GM23338 (cell line): ENCODE measurements at regions not wholly inside any gene's neighbourhood (a gene's known extent, or its start where the extent isn't known, plus 50 kb on each side); places are given as distances from the start of the nearest gene placed in this dataset.

Experiments
- ATAC-seq: fragments of 200-7000 bp; cut with Tn5 transposase; 3 replicates; pipeline ENCODE4 v1.9.1; 2020
- DNase-seq: peaks from one replicate; pipeline ENCODE4 v3.0.0-alpha.2; 2015; ENCODE audit warnings: low spot score
- H2AFZ ChIP-seq: fragments of 200-600 bp; sonication (generic); 2 replicates; pipeline ENCODE4 v1.8.0; 2016; ENCODE audit warnings: antibody characterized with exemption, mild to moderate bottlenecking, moderate library complexity
- H3F3A ChIP-seq: fragments of 200-600 bp; sonication (generic); replicated peaks from 2 replicates; pipeline ENCODE4 v1.8.0; 2017; ENCODE audit warnings: antibody characterized with exemption, mixed run types, low read depth
- H3K27ac ChIP-seq: fragments of 200-600 bp; sonication (generic); 2 replicates; pipeline ENCODE4 v1.6.1; 2016; ENCODE audit warnings: low read depth
- H3K27me3 ChIP-seq: fragments of 200-600 bp; sonication (generic); 2 replicates; pipeline ENCODE4 v1.8.0; 2016; ENCODE audit warnings: mild to moderate bottlenecking, mixed run types, moderate library complexity; ENCODE audit not compliant: insufficient read depth
- H3K36me3 ChIP-seq: fragments of 200-600 bp; sonication (generic); 2 replicates; pipeline ENCODE4 v1.8.0; 2016; ENCODE audit warnings: mild to moderate bottlenecking; ENCODE audit not compliant: insufficient read depth
- H3K4me1 ChIP-seq: fragments of 200-600 bp; sonication (generic); 2 replicates; pipeline ENCODE4 v1.8.0; 2016; ENCODE audit warnings: mild to moderate bottlenecking, moderate library complexity; ENCODE audit not compliant: insufficient read depth
- H3K4me2 ChIP-seq: fragments of 200-600 bp; sonication (generic); 2 replicates; pipeline ENCODE4 v1.7.1; 2017; ENCODE audit warnings: mixed run types
- H3K4me3 ChIP-seq: fragments of 200-600 bp; sonication (generic); 2 replicates; pipeline ENCODE4 v1.6.1; 2016; ENCODE audit warnings: mixed run types
- H3K79me2 ChIP-seq: fragments of 200-600 bp; sonication (generic); replicated peaks from 2 replicates; pipeline ENCODE4 v1.8.0; 2017; ENCODE audit warnings: mild to moderate bottlenecking; ENCODE audit not compliant: insufficient read depth
- H3K9me2 ChIP-seq: fragments of 200-600 bp; sonication (generic); 2 replicates; pipeline ENCODE4 v1.8.0; 2017; ENCODE audit not compliant: insufficient read depth
- H4K20me1 ChIP-seq: fragments of 200-600 bp; sonication (generic); replicated peaks from 2 replicates; pipeline ENCODE4 v1.8.0; 2017; ENCODE audit warnings: mild to moderate bottlenecking; ENCODE audit not compliant: insufficient read depth
- H3K27ac Mint-ChIP-seq: 2 replicates; pipeline ENCODE4 v1.8.0; 2020; ENCODE audit warnings: inconsistent platforms, mild to moderate bottlenecking, moderate library complexity, mixed read lengths
- H3K27me3 Mint-ChIP-seq: 3 replicates; pipeline ENCODE4 v1.8.0; 2022; ENCODE audit warnings: low read depth, mild to moderate bottlenecking, moderate library complexity, mixed read lengths, inconsistent platforms; ENCODE audit not compliant: insufficient read depth, poor library complexity
- H3K36me3 Mint-ChIP-seq: 3 replicates; pipeline ENCODE4 v1.8.0; 2021; ENCODE audit warnings: low read depth, mild to moderate bottlenecking, inconsistent platforms, moderate library complexity, mixed read lengths
- H3K4me1 Mint-ChIP-seq: 3 replicates; pipeline ENCODE4 v1.8.0; 2020; ENCODE audit warnings: mild to moderate bottlenecking, inconsistent platforms, mixed read lengths
- H3K4me3 Mint-ChIP-seq: 3 replicates; pipeline ENCODE4 v1.8.0; 2021; ENCODE audit warnings: moderate library complexity, mild to moderate bottlenecking, inconsistent platforms, mixed read lengths
- H3K9me3 Mint-ChIP-seq: 3 replicates; pipeline ENCODE4 v1.8.0; 2020; ENCODE audit warnings: moderate library complexity, mild to moderate bottlenecking, inconsistent platforms, mixed read lengths
- CREB1 ChIP-seq: fragments of 250-450 bp; sonication (Bioruptor Pico); IDR thresholded peaks from 2 replicates; pipeline ENCODE4 v1.5.0; 2020; ENCODE audit warnings: low read depth, mild to moderate bottlenecking, moderate library complexity
- EZH2 ChIP-seq: fragments of 200-600 bp; sonication (generic); IDR thresholded peaks from one replicate; pipeline ENCODE4 v1.8.0; 2017; ENCODE audit warnings: antibody characterized with exemption, mild to moderate bottlenecking, low read depth; ENCODE audit not compliant: unreplicated experiment
- EZH2phosphoT487 ChIP-seq: fragments of 200-600 bp; sonication (generic); IDR thresholded peaks from one replicate; pipeline ENCODE4 v1.8.1; 2018; ENCODE audit warnings: antibody characterized with exemption; ENCODE audit not compliant: unreplicated experiment
- JUNB ChIP-seq: IDR thresholded peaks from one replicate; pipeline ENCODE4 v1.6.1; 2016; ENCODE audit warnings: antibody characterized with exemption; ENCODE audit not compliant: unreplicated experiment
- NANOG ChIP-seq: IDR thresholded peaks from 2 replicates; pipeline ENCODE4 v1.6.1; 2016; ENCODE audit warnings: antibody characterized with exemption, borderline replicate concordance
- POLR2AphosphoS5 ChIP-seq: IDR thresholded peaks from 2 replicates; pipeline ENCODE4 v1.6.1; 2016; ENCODE audit warnings: antibody characterized with exemption, low read depth
- STAT1 ChIP-seq: IDR thresholded peaks from one replicate; pipeline ENCODE4 v1.6.1; 2016; ENCODE audit warnings: antibody characterized with exemption; ENCODE audit not compliant: unreplicated experiment
- ZNF114 ChIP-seq: fragments of 250-450 bp; sonication (Bioruptor Pico); IDR thresholded peaks from 2 replicates; pipeline ENCODE4 v1.5.0; 2020; ENCODE audit warnings: mild to moderate bottlenecking, moderate library complexity
- ZNF331 ChIP-seq: fragments of 250-450 bp; sonication (Bioruptor Pico); IDR thresholded peaks from 2 replicates; pipeline ENCODE4 v1.5.0; 2020; ENCODE audit warnings: low read depth, mild to moderate bottlenecking, moderate library complexity
- TF ChIP-seq, protein P1 (sequence below): IDR thresholded peaks from one replicate; pipeline ENCODE4 v1.6.1; 2018; ENCODE audit warnings: antibody characterized with exemption; ENCODE audit not compliant: unreplicated experiment
- TF ChIP-seq, protein P2 (sequence below): fragments of 250-450 bp; sonication (Bioruptor Pico); IDR thresholded peaks from 2 replicates; pipeline ENCODE4 v1.5.0; 2020; ENCODE audit warnings: mild to moderate bottlenecking, moderate library complexity
- TF ChIP-seq, protein P3 (sequence below), 2 experiments: fragments of 200-600 bp in 1 of 2; sonication (generic) in 1 of 2; conservative IDR thresholded peaks; 2 replicates each; pipeline versions ENCODE4 v1.5.1 to v1.6.1; 2016 to 2017; ENCODE audit warnings: antibody characterized with exemption in 2 of 2, low read depth in 2 of 2, mild to moderate bottlenecking in 2 of 2, moderate library complexity in 1 of 2
- TF ChIP-seq, protein P4 (sequence below): IDR thresholded peaks from 2 replicates; pipeline ENCODE4 v1.6.1; 2016; ENCODE audit warnings: antibody characterized with exemption

DNA sequence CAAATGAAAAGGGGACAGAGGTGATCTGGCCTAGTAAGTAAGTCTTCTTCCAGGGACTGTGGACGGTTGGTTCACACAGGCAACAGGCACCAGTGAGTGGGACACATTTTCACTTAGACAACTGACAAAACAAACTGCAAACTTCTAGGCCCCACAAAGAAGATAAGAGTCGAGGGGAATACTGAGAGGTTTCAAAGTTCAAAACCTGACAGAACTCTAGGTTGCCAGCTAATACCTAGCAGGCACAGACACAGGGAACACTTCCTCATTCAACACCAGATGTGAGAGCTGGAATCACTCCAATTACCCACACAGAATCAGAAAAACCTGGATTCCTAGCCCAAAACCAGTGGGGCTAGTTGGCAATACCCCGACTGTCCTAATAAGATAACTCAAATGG is 621.7 kb downstream of the ZPLD1 start:
- H3K27ac Mint-ChIP-seq = no peak overlapping the region
- H3K9me3 Mint-ChIP-seq = no peaks in the 10 kb centered on the region
- H3K27me3 Mint-ChIP-seq = peaks cover 3% of the 10 kb centered on the region
- no peaks in the 10 kb centered on the region for H4K20me1 ChIP-seq
- H3F3A ChIP-seq = no peaks in the 10 kb centered on the region
- no peak for ATAC-seq
- H3K36me3 Mint-ChIP-seq = no peaks in the 10 kb centered on the region
- H3K27ac ChIP-seq = no peak overlapping the region
- H3K9me2 ChIP-seq = 0 out of 2 replicates have a peak, but pooled peaks cover 14% of the 10 kb centered on the region
- no peaks in the 10 kb centered on the region for H3K4me1 ChIP-seq
- TF ChIP-seq STAT1 (no peak), NANOG (no peak), POLR2AphosphoS5 (no peak), ZNF331 (CRISPR knock-in tag) (no peak), EZH2 (no peak), CREB1 (CRISPR knock-in tag) (no peak), JUNB (no peak), ZNF114 (CRISPR knock-in tag) (no peak), EZH2phosphoT487 (no peak)
- TF ChIP-seq, protein P1, sequence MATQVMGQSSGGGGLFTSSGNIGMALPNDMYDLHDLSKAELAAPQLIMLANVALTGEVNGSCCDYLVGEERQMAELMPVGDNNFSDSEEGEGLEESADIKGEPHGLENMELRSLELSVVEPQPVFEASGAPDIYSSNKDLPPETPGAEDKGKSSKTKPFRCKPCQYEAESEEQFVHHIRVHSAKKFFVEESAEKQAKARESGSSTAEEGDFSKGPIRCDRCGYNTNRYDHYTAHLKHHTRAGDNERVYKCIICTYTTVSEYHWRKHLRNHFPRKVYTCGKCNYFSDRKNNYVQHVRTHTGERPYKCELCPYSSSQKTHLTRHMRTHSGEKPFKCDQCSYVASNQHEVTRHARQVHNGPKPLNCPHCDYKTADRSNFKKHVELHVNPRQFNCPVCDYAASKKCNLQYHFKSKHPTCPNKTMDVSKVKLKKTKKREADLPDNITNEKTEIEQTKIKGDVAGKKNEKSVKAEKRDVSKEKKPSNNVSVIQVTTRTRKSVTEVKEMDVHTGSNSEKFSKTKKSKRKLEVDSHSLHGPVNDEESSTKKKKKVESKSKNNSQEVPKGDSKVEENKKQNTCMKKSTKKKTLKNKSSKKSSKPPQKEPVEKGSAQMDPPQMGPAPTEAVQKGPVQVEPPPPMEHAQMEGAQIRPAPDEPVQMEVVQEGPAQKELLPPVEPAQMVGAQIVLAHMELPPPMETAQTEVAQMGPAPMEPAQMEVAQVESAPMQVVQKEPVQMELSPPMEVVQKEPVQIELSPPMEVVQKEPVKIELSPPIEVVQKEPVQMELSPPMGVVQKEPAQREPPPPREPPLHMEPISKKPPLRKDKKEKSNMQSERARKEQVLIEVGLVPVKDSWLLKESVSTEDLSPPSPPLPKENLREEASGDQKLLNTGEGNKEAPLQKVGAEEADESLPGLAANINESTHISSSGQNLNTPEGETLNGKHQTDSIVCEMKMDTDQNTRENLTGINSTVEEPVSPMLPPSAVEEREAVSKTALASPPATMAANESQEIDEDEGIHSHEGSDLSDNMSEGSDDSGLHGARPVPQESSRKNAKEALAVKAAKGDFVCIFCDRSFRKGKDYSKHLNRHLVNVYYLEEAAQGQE = no peak
- TF ChIP-seq, protein P2, sequence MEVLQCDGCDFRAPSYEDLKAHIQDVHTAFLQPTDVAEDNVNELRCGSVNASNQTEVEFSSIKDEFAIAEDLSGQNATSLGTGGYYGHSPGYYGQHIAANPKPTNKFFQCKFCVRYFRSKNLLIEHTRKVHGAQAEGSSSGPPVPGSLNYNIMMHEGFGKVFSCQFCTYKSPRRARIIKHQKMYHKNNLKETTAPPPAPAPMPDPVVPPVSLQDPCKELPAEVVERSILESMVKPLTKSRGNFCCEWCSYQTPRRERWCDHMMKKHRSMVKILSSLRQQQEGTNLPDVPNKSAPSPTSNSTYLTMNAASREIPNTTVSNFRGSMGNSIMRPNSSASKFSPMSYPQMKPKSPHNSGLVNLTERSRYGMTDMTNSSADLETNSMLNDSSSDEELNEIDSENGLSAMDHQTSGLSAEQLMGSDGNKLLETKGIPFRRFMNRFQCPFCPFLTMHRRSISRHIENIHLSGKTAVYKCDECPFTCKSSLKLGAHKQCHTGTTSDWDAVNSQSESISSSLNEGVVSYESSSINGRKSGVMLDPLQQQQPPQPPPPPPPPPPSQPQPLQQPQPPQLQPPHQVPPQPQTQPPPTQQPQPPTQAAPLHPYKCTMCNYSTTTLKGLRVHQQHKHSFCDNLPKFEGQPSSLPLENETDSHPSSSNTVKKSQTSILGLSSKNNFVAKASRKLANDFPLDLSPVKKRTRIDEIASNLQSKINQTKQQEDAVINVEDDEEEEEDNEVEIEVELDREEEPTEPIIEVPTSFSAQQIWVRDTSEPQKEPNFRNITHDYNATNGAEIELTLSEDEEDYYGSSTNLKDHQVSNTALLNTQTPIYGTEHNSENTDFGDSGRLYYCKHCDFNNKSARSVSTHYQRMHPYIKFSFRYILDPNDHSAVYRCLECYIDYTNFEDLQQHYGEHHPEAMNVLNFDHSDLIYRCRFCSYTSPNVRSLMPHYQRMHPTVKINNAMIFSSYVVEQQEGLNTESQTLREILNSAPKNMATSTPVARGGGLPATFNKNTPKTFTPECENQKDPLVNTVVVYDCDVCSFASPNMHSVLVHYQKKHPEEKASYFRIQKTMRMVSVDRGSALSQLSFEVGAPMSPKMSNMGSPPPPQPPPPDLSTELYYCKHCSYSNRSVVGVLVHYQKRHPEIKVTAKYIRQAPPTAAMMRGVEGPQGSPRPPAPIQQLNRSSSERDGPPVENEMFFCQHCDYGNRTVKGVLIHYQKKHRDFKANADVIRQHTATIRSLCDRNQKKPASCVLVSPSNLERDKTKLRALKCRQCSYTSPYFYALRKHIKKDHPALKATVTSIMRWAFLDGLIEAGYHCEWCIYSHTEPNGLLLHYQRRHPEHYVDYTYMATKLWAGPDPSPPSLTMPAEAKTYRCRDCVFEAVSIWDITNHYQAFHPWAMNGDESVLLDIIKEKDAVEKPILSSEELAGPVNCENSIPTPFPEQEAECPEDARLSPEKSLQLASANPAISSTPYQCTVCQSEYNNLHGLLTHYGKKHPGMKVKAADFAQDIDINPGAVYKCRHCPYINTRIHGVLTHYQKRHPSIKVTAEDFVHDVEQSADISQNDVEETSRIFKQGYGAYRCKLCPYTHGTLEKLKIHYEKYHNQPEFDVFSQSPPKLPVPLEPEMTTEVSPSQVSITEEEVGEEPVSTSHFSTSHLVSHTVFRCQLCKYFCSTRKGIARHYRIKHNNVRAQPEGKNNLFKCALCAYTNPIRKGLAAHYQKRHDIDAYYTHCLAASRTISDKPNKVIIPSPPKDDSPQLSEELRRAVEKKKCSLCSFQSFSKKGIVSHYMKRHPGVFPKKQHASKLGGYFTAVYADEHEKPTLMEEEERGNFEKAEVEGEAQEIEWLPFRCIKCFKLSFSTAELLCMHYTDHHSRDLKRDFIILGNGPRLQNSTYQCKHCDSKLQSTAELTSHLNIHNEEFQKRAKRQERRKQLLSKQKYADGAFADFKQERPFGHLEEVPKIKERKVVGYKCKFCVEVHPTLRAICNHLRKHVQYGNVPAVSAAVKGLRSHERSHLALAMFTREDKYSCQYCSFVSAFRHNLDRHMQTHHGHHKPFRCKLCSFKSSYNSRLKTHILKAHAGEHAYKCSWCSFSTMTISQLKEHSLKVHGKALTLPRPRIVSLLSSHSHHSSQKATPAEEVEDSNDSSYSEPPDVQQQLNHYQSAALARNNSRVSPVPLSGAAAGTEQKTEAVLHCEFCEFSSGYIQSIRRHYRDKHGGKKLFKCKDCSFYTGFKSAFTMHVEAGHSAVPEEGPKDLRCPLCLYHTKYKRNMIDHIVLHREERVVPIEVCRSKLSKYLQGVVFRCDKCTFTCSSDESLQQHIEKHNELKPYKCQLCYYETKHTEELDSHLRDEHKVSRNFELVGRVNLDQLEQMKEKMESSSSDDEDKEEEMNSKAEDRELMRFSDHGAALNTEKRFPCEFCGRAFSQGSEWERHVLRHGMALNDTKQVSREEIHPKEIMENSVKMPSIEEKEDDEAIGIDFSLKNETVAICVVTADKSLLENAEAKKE (CRISPR knock-in tag) = no peak
- TF ChIP-seq, protein P3, sequence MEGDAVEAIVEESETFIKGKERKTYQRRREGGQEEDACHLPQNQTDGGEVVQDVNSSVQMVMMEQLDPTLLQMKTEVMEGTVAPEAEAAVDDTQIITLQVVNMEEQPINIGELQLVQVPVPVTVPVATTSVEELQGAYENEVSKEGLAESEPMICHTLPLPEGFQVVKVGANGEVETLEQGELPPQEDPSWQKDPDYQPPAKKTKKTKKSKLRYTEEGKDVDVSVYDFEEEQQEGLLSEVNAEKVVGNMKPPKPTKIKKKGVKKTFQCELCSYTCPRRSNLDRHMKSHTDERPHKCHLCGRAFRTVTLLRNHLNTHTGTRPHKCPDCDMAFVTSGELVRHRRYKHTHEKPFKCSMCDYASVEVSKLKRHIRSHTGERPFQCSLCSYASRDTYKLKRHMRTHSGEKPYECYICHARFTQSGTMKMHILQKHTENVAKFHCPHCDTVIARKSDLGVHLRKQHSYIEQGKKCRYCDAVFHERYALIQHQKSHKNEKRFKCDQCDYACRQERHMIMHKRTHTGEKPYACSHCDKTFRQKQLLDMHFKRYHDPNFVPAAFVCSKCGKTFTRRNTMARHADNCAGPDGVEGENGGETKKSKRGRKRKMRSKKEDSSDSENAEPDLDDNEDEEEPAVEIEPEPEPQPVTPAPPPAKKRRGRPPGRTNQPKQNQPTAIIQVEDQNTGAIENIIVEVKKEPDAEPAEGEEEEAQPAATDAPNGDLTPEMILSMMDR (conservative IDR thresholded peaks at IDR 0.05; ENCODE audit: low read depth in 2 of 2) = no peak
- TF ChIP-seq, protein P4, sequence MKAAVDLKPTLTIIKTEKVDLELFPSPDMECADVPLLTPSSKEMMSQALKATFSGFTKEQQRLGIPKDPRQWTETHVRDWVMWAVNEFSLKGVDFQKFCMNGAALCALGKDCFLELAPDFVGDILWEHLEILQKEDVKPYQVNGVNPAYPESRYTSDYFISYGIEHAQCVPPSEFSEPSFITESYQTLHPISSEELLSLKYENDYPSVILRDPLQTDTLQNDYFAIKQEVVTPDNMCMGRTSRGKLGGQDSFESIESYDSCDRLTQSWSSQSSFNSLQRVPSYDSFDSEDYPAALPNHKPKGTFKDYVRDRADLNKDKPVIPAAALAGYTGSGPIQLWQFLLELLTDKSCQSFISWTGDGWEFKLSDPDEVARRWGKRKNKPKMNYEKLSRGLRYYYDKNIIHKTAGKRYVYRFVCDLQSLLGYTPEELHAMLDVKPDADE = no peak
- H3K4me1 Mint-ChIP-seq = peaks cover 10% of the 10 kb centered on the region; the same call in 2 of the 3 replicates
- H3K27me3 ChIP-seq = no peaks in the 10 kb centered on the region
- H3K36me3 ChIP-seq = no peaks in the 10 kb centered on the region
- H3K4me3 Mint-ChIP-seq = no peak overlapping the region
- H2AFZ ChIP-seq = peak overlapping the region; percentile 54
- H3K79me2 ChIP-seq = no peaks in the 10 kb centered on the region
- H3K4me2 ChIP-seq = no peak overlapping the region
- no peak for DNase-seq
- H3K4me3 ChIP-seq = no peak overlapping the region
